ENCODE measurements at regions not wholly inside any gene's neighbourhood (a gene's known extent, or its start where the extent isn't known, plus 50 kb on each side); places are given as distances from the start of the nearest gene placed in this dataset.

GRCh38 chr18:29512203-29512602 lies 1335.3 kb upstream of the CDH2 start:
- ChIA-PET CTCF (ENCODE audit: low intra/inter-chr PET ratio, low total read pairs) (no interaction called here), POLR2A (no interaction called here)
- Histone ChIP-seq H3K9ac (ENCODE audit: insufficient read depth, low read depth, low read length) (no peak overlapping the region), H3K4me1 (ENCODE audit: insufficient read depth, low read length) (no peaks in the 10 kb centered on the region), H4K20me1 (ENCODE audit: insufficient read depth, low read length) (no peaks in the 10 kb centered on the region), H3K27me3 (ENCODE audit: control insufficient read depth in 1 of 2, insufficient read depth in 2 of 2, low read length in 2 of 2) (no peaks in the 10 kb centered on the region), H3K4me3 (replicated peaks in 1 of 3; ENCODE audit: insufficient read depth in 1 of 3, low read depth in 2 of 3, low read length in 3 of 3) (no peak overlapping the region), H3K27ac (ENCODE audit: extremely low read length, insufficient read depth, low read length) (no peak overlapping the region), H3K9me3 (ENCODE audit: low read length) (no peaks in the 10 kb centered on the region), H3K79me2 (ENCODE audit: insufficient read depth, low read length) (no peaks in the 10 kb centered on the region), H2AFZ (ENCODE audit: low read length) (no peak overlapping the region), H3K36me3 (replicated peaks in 1 of 2; ENCODE audit: control insufficient read depth in 1 of 2, insufficient read depth in 2 of 2, low read length in 2 of 2) (no peaks in the 10 kb centered on the region), H3K4me2 (ENCODE audit: low read depth, low read length) (no peak overlapping the region)
- BruUV-seq (replicated peaks) = no TSS peak
- TF ChIP-seq DRAP1 (CRISPR knock-in tag; IDR thresholded peaks at IDR 0.05) (no peak), ZNF550 (CRISPR knock-in tag; IDR thresholded peaks at IDR 0.05; ENCODE audit: borderline replicate concordance) (no peak), ZNF276 (CRISPR knock-in tag; IDR thresholded peaks at IDR 0.05; ENCODE audit: low read depth) (no peak), MAFG (CRISPR knock-in tag; IDR thresholded peaks at IDR 0.05) (no peak)
- TF ChIP-seq, protein P1, sequence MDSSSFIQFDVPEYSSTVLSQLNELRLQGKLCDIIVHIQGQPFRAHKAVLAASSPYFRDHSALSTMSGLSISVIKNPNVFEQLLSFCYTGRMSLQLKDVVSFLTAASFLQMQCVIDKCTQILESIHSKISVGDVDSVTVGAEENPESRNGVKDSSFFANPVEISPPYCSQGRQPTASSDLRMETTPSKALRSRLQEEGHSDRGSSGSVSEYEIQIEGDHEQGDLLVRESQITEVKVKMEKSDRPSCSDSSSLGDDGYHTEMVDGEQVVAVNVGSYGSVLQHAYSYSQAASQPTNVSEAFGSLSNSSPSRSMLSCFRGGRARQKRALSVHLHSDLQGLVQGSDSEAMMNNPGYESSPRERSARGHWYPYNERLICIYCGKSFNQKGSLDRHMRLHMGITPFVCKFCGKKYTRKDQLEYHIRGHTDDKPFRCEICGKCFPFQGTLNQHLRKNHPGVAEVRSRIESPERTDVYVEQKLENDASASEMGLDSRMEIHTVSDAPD (CRISPR knock-in tag; IDR thresholded peaks at IDR 0.05) = no peak
- FAIRE-seq (no peak), ATAC-seq (peak; percentile 56), DNase-seq (ENCODE audit: low spot score) (peak; percentile 1)
- intact Hi-C loops (cut with micrococcal nuclease; ENCODE audit: unreplicated experiment) = no loop called here
- in situ Hi-C loops (cut with HindIII; ENCODE audit: extremely low pct_ligation_motif_present, low pct_unique_long_range_greater_than_20kb) = no loop called here

DNA sequence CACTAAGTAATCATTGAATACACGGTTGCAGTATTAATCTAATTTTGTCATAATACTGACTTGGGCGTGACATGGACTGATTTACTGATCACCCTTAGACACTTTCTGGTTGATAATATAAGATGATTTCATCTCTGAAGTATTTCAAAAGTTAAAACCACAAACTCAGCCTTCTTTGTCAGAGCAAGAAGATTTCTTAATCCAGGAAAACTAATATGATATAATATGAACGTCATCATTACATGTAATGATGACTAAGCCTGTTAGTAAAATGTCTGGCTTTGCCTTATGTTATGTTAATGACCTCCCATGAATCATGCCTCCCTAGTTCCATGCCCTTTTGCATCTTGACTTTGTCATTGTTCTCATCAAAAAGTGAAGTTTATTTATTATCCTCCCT lies 1325.0 kb upstream of the CDH2 start:
- intact Hi-C loops (cut with micrococcal nuclease; ENCODE audit: unreplicated experiment) = no loop called here
- ChIA-PET CTCF (ENCODE audit: low intra/inter-chr PET ratio, low total read pairs) (no interaction called here), POLR2A (no interaction called here)
- TF ChIP-seq SOX13 (IDR thresholded peaks at IDR 0.05) (no peak), SOX13 (CRISPR knock-in tag; conservative IDR thresholded peaks at IDR 0.05 in 1 of 2, IDR thresholded peaks at IDR 0.05 in 1 of 2) (no peak), CREB1 (IDR thresholded peaks at IDR 0.05) (peak; percentile 53; the same call in 1 of the 2 replicates), CREB1 (CRISPR knock-in tag; IDR thresholded peaks at IDR 0.05) (no peak)
- TF ChIP-seq, protein P2, sequence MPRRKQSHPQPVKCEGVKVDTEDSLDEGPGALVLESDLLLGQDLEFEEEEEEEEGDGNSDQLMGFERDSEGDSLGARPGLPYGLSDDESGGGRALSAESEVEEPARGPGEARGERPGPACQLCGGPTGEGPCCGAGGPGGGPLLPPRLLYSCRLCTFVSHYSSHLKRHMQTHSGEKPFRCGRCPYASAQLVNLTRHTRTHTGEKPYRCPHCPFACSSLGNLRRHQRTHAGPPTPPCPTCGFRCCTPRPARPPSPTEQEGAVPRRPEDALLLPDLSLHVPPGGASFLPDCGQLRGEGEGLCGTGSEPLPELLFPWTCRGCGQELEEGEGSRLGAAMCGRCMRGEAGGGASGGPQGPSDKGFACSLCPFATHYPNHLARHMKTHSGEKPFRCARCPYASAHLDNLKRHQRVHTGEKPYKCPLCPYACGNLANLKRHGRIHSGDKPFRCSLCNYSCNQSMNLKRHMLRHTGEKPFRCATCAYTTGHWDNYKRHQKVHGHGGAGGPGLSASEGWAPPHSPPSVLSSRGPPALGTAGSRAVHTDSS (CRISPR knock-in tag; conservative IDR thresholded peaks at IDR 0.05) = no peak
- H3K4me1 ChIP-seq (ENCODE audit: insufficient read depth, low read length) = no peaks in the 10 kb centered on the region
- H3K9ac ChIP-seq (ENCODE audit: insufficient read depth, low read depth, low read length) = no peak overlapping the region
- H3K27me3 ChIP-seq (ENCODE audit: control insufficient read depth in 1 of 2, insufficient read depth in 2 of 2, low read length in 2 of 2) = no peaks in the 10 kb centered on the region
- WGBS (ENCODE audit: low lambda C conversion rate) = 5% methylated on average over 3 of the region's 3 CpGs
- no peak overlapping the region for H3K27ac ChIP-seq (ENCODE audit: extremely low read length, insufficient read depth, low read length)
- H3K9me3 ChIP-seq (ENCODE audit: low read length) = no peaks in the 10 kb centered on the region
- H3K36me3 ChIP-seq (replicated peaks in 1 of 2; ENCODE audit: control insufficient read depth in 1 of 2, insufficient read depth in 2 of 2, low read length in 2 of 2) = no peaks in the 10 kb centered on the region
- DNase-seq (ENCODE audit: low spot score) (no peak), ATAC-seq (no peak), FAIRE-seq (no peak)
- no peak overlapping the region for H2AFZ ChIP-seq (ENCODE audit: low read length)
- H3K4me3 ChIP-seq (replicated peaks in 1 of 3; ENCODE audit: insufficient read depth in 1 of 3, low read depth in 2 of 3, low read length in 3 of 3) = no peak overlapping the region
- no peak overlapping the region for H3K4me2 ChIP-seq (ENCODE audit: low read depth, low read length)
- no peaks in the 10 kb centered on the region for H4K20me1 ChIP-seq (ENCODE audit: insufficient read depth, low read length)
- in situ Hi-C loops (cut with HindIII; ENCODE audit: extremely low pct_ligation_motif_present, low pct_unique_long_range_greater_than_20kb) = no loop called here
- H3K79me2 ChIP-seq (ENCODE audit: insufficient read depth, low read length) = no peaks in the 10 kb centered on the region
- no TSS peak for BruUV-seq (replicated peaks)
